GM21576 (cell line): ENCODE measurements at regions not wholly inside any gene's neighbourhood (a gene's known extent, or its start where the extent isn't known, plus 50 kb on each side); places are given as distances from the start of the nearest gene placed in this dataset.

Experiments
- ATAC-seq: cut with Tn5 transposase; IDR thresholded peaks from one replicate; pipeline ENCODE4 v1.9.1; 2021; ENCODE audit warnings: mild to moderate bottlenecking, moderate library complexity; ENCODE audit not compliant: unreplicated experiment

GRCh38 chr12:90100579-90100978, 391.9 kb upstream of the ATP2B1 start:
- ATAC-seq = no peak

- ATAC-seq = no peak
These were observed 390.6 kb upstream of the ATP2B1 start for GRCh38 chr12:90099288-90099687.

DNA sequence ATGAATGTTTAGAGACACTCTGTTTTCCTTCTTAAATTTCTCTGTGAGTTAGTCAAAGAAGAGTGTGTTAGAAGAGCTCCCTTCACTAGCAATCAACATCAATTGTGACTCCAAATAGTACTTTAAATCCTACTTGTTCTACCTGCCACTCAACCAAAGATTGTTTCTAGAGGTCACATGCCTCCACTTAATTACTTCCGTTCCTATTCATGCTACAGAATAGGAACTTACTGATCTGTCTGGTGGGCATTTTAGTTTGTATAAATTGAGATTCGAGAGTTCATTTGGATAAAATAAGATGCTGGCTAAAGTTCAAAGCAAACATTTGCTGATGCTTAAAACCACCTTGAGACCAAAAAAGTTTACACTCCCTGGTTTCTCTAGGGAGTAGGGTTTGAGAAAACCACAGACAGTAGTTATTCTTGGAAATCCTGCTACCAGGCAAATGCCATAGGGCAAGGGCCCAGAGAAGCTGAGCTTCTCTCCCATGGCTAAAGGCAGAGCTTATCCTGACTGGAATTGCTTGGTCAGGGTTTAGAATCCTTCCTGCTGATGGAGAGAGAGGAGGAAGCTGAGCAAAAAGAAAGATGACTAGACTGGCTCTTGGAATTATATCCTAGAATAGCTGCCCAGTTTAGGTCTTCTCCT, 389.6 kb upstream of the ATP2B1 start:
- ATAC-seq = no peak

GRCh38 chr12:90091809-90092208, 383.2 kb upstream of the ATP2B1 start:
- ATAC-seq = no peak

GRCh38 chr12:90090929-90091651, 382.5 kb upstream of the ATP2B1 start:
- no peak for ATAC-seq

- ATAC-seq = no peak
These were observed 377.6 kb upstream of the ATP2B1 start for GRCh38 chr12:90086281-90086680.

- ATAC-seq = no peak
These were observed 377.0 kb upstream of the ATP2B1 start for GRCh38 chr12:90085494-90086274.

GRCh38 chr12:90084018-90084417, 375.4 kb upstream of the ATP2B1 start:
- ATAC-seq = no peak

DNA sequence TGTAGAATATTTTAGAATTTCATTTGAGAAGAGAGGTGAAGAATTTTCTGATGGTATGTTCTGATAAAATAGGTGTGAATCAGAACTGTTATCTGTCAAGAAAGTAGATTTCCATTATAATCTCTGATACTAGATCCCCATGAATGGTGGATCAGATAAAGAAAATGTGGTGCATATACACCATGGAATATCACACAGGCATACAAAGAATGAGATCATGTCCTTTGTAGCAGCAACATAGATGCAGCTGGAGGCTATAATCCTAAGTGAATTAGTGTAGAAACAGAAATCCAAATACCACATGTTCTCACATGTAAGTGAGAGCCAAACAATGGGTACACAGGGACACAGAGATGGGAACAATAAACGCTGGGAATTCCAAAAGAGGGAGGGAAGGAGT, 372.0 kb upstream of the ATP2B1 start:
- ATAC-seq = no peak

DNA sequence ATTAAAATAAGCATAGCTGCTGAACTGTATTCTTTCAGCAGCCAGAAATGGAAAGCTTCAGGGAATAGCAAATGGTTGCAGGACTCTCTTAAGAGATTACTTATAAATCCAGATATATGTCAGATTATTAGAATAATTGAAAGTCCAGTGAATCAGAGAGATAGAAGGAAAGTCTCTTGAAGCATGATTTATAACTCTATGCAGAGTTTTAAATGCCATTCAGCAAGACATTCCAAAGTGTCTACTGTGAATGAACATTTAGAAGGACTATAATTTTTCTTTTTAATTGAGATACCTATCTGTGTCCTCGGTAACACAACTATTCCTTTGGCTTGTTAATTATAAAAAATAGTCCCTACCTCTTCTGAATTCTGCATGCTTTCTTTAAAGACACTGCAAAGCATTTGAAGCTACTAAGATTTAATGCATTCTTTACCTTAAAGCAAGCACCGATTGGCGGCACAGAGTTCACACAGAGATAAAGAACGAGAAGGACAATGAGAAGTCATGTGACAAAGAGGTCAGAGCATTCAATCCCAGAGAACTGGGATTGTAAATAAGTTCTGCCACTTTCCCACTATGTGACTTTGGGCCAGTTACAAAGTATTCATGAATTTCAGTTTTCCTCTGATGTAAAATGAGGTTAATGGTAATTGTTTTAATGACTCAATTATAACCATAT, 371.0 kb upstream of the ATP2B1 start:
- no peak for ATAC-seq

DNA sequence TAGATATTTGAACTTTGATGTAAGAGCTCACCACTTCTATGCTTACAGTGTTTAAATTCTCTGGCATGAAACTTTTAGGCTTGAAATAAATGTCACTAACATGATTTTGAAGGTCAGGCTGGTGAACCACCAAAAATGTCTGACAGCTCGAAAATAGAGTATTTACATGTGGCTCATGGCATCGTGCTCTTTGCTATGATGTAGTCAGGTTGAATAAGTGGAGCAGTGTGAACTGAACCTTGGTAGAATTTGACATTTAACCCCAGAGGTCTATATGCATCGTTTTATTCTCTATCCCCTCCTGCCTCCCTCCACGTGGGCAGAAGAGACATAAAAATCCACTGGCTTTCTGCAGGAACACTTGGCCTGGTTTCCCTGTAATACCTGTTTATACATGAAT, 369.7 kb upstream of the ATP2B1 start:
- no peak for ATAC-seq

DNA sequence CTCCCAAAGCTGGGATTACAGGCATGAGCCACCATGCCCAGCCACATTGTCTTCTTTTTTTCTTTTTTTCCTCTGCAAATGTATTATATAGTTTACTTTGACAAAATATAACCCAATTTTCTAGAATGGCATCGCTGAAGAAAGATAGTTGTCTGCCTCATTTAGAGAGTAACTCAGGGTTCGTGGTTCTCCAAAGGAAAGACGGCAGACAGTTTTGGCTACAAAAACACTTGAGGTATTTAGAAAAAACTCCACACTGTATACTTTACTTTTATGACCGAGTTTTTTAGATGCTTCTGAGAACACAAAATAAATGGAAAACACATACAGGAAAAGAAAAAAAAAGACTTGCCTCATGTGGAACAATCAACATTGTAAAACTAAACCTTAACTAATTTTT, 369.1 kb upstream of the ATP2B1 start:
- no peak for ATAC-seq

GRCh38 chr12:90076851-90077319, 368.2 kb upstream of the ATP2B1 start:
- ATAC-seq = no peak

GRCh38 chr12:90075685-90076084, 367.0 kb upstream of the ATP2B1 start:
- ATAC-seq = no peak

DNA sequence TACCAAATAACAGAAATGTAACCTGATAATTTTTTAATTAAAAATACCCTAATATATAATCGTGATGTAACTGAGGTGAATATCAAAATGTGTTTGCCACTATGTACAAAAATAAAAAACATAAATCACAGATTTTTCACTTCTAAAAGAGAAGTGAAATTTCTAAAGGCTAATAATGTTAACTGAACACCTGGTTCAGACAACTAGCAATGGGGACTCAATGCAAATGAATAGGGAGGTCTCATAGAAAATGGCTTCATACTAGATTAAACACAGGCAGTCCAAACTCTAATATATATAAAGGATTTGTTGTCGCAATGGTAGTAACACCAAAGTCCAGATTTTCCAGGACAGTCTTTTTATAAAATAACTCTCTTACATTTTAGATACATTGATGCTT, 365.4 kb upstream of the ATP2B1 start:
- peak; percentile 76 for ATAC-seq

- no peak for ATAC-seq
These were observed 363.4 kb upstream of the ATP2B1 start for GRCh38 chr12:90071996-90072395.

DNA sequence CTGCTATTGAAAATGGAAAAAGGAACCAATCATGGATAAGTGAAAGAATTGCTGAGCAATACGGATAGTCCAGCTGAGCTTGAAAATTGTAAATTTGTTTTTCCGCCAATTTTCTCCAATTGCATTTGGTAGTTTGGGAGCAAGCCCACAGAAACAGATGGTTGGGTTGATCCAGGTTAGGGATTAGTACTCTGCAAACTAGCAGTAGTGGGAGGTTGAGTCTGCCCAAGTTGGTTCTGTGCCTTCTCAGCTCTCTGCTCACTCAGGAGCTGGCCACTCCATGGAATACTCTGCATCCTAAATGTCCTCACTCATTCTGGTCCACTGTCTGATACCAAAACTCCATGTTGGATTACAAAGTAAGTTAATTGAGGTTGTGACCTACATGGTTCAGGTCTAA, 361.1 kb upstream of the ATP2B1 start:
- ATAC-seq = no peak

DNA sequence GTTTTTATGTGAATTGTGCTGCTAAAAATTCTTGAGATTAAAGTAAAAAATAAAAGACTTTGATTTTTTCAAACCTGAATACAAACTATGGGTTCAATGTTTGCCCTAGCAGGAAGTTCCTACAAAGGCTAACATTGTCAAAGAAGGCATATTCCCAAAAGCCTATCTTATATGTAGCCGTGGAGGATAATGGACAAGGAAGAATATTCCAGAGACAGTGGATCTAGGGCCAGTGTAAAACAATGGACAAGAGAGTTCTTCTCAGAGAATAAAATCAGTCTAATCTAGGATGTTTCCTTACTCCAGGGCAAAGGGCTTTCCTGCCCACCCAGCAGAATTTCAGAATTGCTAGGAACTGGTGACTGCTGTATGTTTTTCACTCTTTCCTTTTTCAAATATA, 359.2 kb upstream of the ATP2B1 start:
- no peak for ATAC-seq

GRCh38 chr12:90064852-90065801, 356.5 kb upstream of the ATP2B1 start:
- no peak for ATAC-seq

DNA sequence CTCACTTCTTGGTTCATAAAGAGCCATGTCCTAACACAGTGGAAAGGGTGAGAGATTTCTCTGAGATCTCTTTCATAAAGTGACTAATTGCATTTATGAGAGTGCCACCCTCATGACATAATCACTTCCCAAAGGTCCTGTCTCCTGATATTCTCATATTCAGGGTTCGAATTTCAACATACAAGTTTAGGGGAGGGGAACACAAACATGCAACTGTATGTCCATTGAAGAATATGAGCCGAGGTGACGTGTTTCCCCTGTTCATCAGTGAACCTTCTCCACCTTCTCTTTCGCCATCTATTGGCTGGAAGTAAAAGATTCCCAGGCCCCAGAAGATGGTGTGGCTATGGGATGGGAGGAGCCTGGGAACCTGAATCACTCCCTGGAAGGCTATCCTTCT, 354.2 kb upstream of the ATP2B1 start:
- ATAC-seq = no peak
